GM19239 (cell line): ENCODE measurements at regions not wholly inside any gene's neighbourhood (a gene's known extent, or its start where the extent isn't known, plus 50 kb on each side); places are given as distances from the start of the nearest gene placed in this dataset.
"Not testable (repeated sequence)": the region's sequence is repeated elsewhere in the genome, so short reads cannot be mapped to it uniquely, and the experiment has no call there.

Experiments used
- DNase-seq: peaks from one replicate; pipeline ENCODE4 v3.0.0; 2011; ENCODE audit warnings: low spot score; ENCODE audit not compliant: insufficient read length
- FAIRE-seq: peaks from 2 replicates; lab custom pipeline; 2011; peaks lifted over from hg19 to GRCh38; lab: Jason Lieb, UNC

GRCh38 chr15:25624504-25625177 is 185.8 kb upstream of the UBE3A start:
- FAIRE-seq: no peak
- DNase-seq: no peak

GRCh38 chr15:25623708-25624107 is 184.9 kb upstream of the UBE3A start:
- FAIRE-seq (no peak), DNase-seq (no peak)

GRCh38 chr15:25620466-25620865 is 181.6 kb upstream of the UBE3A start:
- DNase-seq: no peak
- no peak for FAIRE-seq

- FAIRE-seq: no peak
Measured at GRCh38 chr15:25619761-25620160, 180.9 kb upstream of the UBE3A start.

GRCh38 chr15:25619076-25619475 is 180.3 kb upstream of the UBE3A start:
- no peak for FAIRE-seq
- DNase-seq: no peak

More at GRCh38 chr15:25619761-25620160, 180.9 kb upstream of the UBE3A start:
- no peak for DNase-seq

GRCh38 chr15:25618161-25618560 is 179.3 kb upstream of the UBE3A start:
- FAIRE-seq: no peak
- no peak for DNase-seq

GRCh38 chr15:25616471-25616870 is 177.6 kb upstream of the UBE3A start:
- FAIRE-seq: no peak
- no peak for DNase-seq

GRCh38 chr15:25613134-25613533 is 174.3 kb upstream of the UBE3A start:
- FAIRE-seq (no peak), DNase-seq (no peak)

- FAIRE-seq (no peak), DNase-seq (no peak)
Measured at GRCh38 chr15:25611603-25612002, 172.8 kb upstream of the UBE3A start.

- no peak for DNase-seq
- FAIRE-seq: no peak
Measured at GRCh38 chr15:25609371-25609770, 170.5 kb upstream of the UBE3A start.

- no peak for DNase-seq
- FAIRE-seq: no peak
Measured at GRCh38 chr15:25608926-25609325, 170.1 kb upstream of the UBE3A start.

GRCh38 chr15:25605151-25605550 is 166.3 kb upstream of the UBE3A start:
- no peak for FAIRE-seq
- no peak for DNase-seq

GRCh38 chr15:25600751-25601150 is 161.9 kb upstream of the UBE3A start:
- FAIRE-seq (no peak), DNase-seq (no peak)

- no peak for DNase-seq
- no peak for FAIRE-seq
Measured at GRCh38 chr15:25597571-25597970, 158.7 kb upstream of the UBE3A start.

GRCh38 chr15:25596644-25597562 is 158.1 kb upstream of the UBE3A start:
- DNase-seq: no peak
- FAIRE-seq: no peak

- FAIRE-seq: no peak
- DNase-seq: no peak
Measured at GRCh38 chr15:25587616-25588340, 149.0 kb upstream of the UBE3A start.

- no peak for FAIRE-seq
- no peak for DNase-seq
Measured at GRCh38 chr15:25582886-25583285, 144.1 kb upstream of the UBE3A start.

GRCh38 chr15:25579127-25579526 is 140.3 kb upstream of the UBE3A start:
- FAIRE-seq (no peak), DNase-seq (no peak)

GRCh38 chr15:25572191-25572590 is 133.4 kb upstream of the UBE3A start:
- DNase-seq (no peak), FAIRE-seq (no peak)

GRCh38 chr15:25568751-25569150 is 129.9 kb upstream of the UBE3A start:
- FAIRE-seq (no peak), DNase-seq (no peak)

- not testable (repeated sequence) for DNase-seq, FAIRE-seq
Measured at GRCh38 chr15:25566545-25566944, 127.7 kb upstream of the UBE3A start.
